ENCODE measurements at regions not wholly inside any gene's neighbourhood (a gene's known extent, or its start where the extent isn't known, plus 50 kb on each side); places are given as distances from the start of the nearest gene placed in this dataset.
A peak's percentile ranks its signal among the peaks of the same experiment; 100 is the strongest.
"Not testable (repeated sequence)": the region's sequence is repeated elsewhere in the genome, so short reads cannot be mapped to it uniquely, and the experiment has no call there.

- DNase-seq: peak; percentile 59 to 64
These were observed 227.3 kb downstream of the KTN1 start for GRCh38 chr14:55807053-55807880.

- no peak for DNase-seq
These were observed 227.9 kb downstream of the KTN1 start for GRCh38 chr14:55807881-55808379.

GRCh38 chr14:55813630-55814029 is 233.6 kb downstream of the KTN1 start:
- DNase-seq: no peak

- no peak for DNase-seq
These were observed 234.1 kb downstream of the KTN1 start for GRCh38 chr14:55814064-55814463.

- DNase-seq: no peak
These were observed 234.9 kb downstream of the KTN1 start for GRCh38 chr14:55814873-55815272.

GRCh38 chr14:55816225-55816624 is 236.2 kb downstream of the KTN1 start:
- no peak for DNase-seq

GRCh38 chr14:55819610-55820304 is 239.8 kb downstream of the KTN1 start:
- no peak for DNase-seq

GRCh38 chr14:55822906-55823305 is 242.9 kb downstream of the KTN1 start:
- no peak for DNase-seq

GRCh38 chr14:55832122-55832911 is 252.3 kb downstream of the KTN1 start:
- DNase-seq: no peak

- no peak for DNase-seq
These were observed 253.0 kb downstream of the KTN1 start for GRCh38 chr14:55832974-55833373.

- DNase-seq: no peak
These were observed 254.4 kb downstream of the KTN1 start for GRCh38 chr14:55834390-55834789.

GRCh38 chr14:55835985-55836384 is 256.0 kb downstream of the KTN1 start:
- DNase-seq: no peak

GRCh38 chr14:55837467-55837866 is 257.5 kb downstream of the KTN1 start:
- no peak for DNase-seq

- DNase-seq: no peak
These were observed 258.6 kb downstream of the KTN1 start for GRCh38 chr14:55838529-55839052.

- DNase-seq: not testable (repeated sequence)
These were observed 259.4 kb downstream of the KTN1 start for GRCh38 chr14:55839301-55839947.

GRCh38 chr14:55840821-55841220 is 260.8 kb downstream of the KTN1 start:
- no peak for DNase-seq

GRCh38 chr14:55841625-55842024 is 261.6 kb downstream of the KTN1 start:
- DNase-seq: no peak

GRCh38 chr14:55843718-55844403 is 263.9 kb downstream of the KTN1 start:
- DNase-seq: no peak

GRCh38 chr14:55845963-55846825 is 266.2 kb downstream of the KTN1 start:
- DNase-seq: no peak

GRCh38 chr14:55846826-55847446 is 266.9 kb downstream of the KTN1 start:
- no peak for DNase-seq
